Myocyte (in vitro differentiated cells): ENCODE measurements at regions not wholly inside any gene's neighbourhood (a gene's known extent, or its start where the extent isn't known, plus 50 kb on each side); places are given as distances from the start of the nearest gene placed in this dataset.
"Not testable (repeated sequence)": the region's sequence is repeated elsewhere in the genome, so short reads cannot be mapped to it uniquely, and the experiment has no call there.

Experiments used
- DNase-seq: peaks from one replicate; pipeline ENCODE4 v3.0.0-alpha.2; 2012; ENCODE audit warnings: low read depth

GRCh38 chr3:191076903-191077552 lies 122.0 kb upstream of the OSTN start:
- DNase-seq: no peak

GRCh38 chr3:191074511-191074910 lies 124.5 kb upstream of the OSTN start:
- DNase-seq: no peak

- no peak for DNase-seq
These were observed 128.2 kb upstream of the OSTN start for GRCh38 chr3:191070762-191071403.

GRCh38 chr3:191070201-191070600 lies 128.8 kb upstream of the OSTN start:
- peak; percentile 44 for DNase-seq

- no peak for DNase-seq
These were observed 129.9 kb upstream of the OSTN start for GRCh38 chr3:191068946-191069813.

GRCh38 chr3:191066669-191067068 lies 132.4 kb upstream of the OSTN start:
- DNase-seq: no peak

GRCh38 chr3:191065181-191065805 lies 133.7 kb upstream of the OSTN start:
- no peak for DNase-seq

- peak; percentile 56 for DNase-seq
These were observed 148.0 kb upstream of the OSTN start for GRCh38 chr3:191051037-191051436.

GRCh38 chr3:191047930-191048329 lies 151.1 kb upstream of the OSTN start:
- DNase-seq: no peak

- no peak for DNase-seq
These were observed 168.1 kb upstream of the OSTN start for GRCh38 chr3:191030929-191031328.

- peak; percentile 24 for DNase-seq
These were observed 168.0 kb upstream of the GMNC start for GRCh38 chr3:191030491-191030890.

- no peak for DNase-seq
These were observed 164.3 kb upstream of the GMNC start for GRCh38 chr3:191026746-191027145.

- DNase-seq: peak; percentile 71
These were observed 158.4 kb upstream of the GMNC start for GRCh38 chr3:191020730-191021396.

- DNase-seq: no peak
These were observed 157.4 kb upstream of the GMNC start for GRCh38 chr3:191019855-191020254.

GRCh38 chr3:191015960-191016359 lies 153.5 kb upstream of the GMNC start:
- not testable (repeated sequence) for DNase-seq

- DNase-seq: no peak
These were observed 145.6 kb upstream of the GMNC start for GRCh38 chr3:191008074-191008473.

- peak; percentile 82 for DNase-seq
These were observed 143.3 kb upstream of the GMNC start for GRCh38 chr3:191005790-191006189.

GRCh38 chr3:191003742-191004141 lies 141.2 kb upstream of the GMNC start:
- DNase-seq: no peak

GRCh38 chr3:190996181-190996775 lies 133.8 kb upstream of the GMNC start:
- peak; percentile 23 for DNase-seq

GRCh38 chr3:190995156-190995555 lies 132.7 kb upstream of the GMNC start:
- DNase-seq: no peak

GRCh38 chr3:190990898-190991297 lies 128.4 kb upstream of the GMNC start:
- no peak for DNase-seq
